Smooth muscle cell (in vitro differentiated cells): ENCODE measurements at regions not wholly inside any gene's neighbourhood (a gene's known extent, or its start where the extent isn't known, plus 50 kb on each side); places are given as distances from the start of the nearest gene placed in this dataset.
"Not testable (repeated sequence)": the region's sequence is repeated elsewhere in the genome, so short reads cannot be mapped to it uniquely, and the experiment has no call there.

Experiments used
- DNase-seq: peaks from one replicate; lab custom pipeline; 2025; ENCODE audit not compliant: unreplicated experiment; lab: John Stamatoyannopoulos, UW
- H2AFZ ChIP-seq: fragments of 200-600 bp; sonication (generic); 2 replicates; pipeline ENCODE4 v1.6.0; 2016; ENCODE audit warnings: antibody characterized with exemption, low read depth, mild to moderate bottlenecking
- H3F3A ChIP-seq: fragments of 200-600 bp; sonication (generic); 2 replicates; pipeline ENCODE4 v1.6.0; 2017; ENCODE audit warnings: antibody characterized with exemption, low read depth
- H3K27ac ChIP-seq: fragments of 200-600 bp; sonication (generic); 2 replicates; pipeline ENCODE4 v1.5.1; 2016; ENCODE audit warnings: low read depth, mild to moderate bottlenecking
- H3K27me3 ChIP-seq: fragments of 200-600 bp; sonication (generic); 2 replicates; pipeline ENCODE4 v1.6.1; 2016; ENCODE audit warnings: low read depth, mild to moderate bottlenecking
- H3K36me3 ChIP-seq: fragments of 200-600 bp; sonication (generic); 2 replicates; pipeline ENCODE4 v1.5.1; 2016; ENCODE audit warnings: low read depth
- H3K4me1 ChIP-seq: fragments of 200-600 bp; sonication (generic); 2 replicates; pipeline ENCODE4 v1.5.1; 2016; ENCODE audit warnings: low read depth
- H3K4me2 ChIP-seq: fragments of 200-600 bp; sonication (generic); 2 replicates; pipeline ENCODE4 v1.6.0; 2016; ENCODE audit warnings: mild to moderate bottlenecking
- H3K4me3 ChIP-seq: fragments of 200-600 bp; sonication (generic); 2 replicates; pipeline ENCODE4 v1.5.1; 2016; ENCODE audit warnings: mild to moderate bottlenecking
- H3K79me2 ChIP-seq: fragments of 200-600 bp; sonication (generic); 2 replicates; pipeline ENCODE4 v1.6.0; 2016; ENCODE audit warnings: low read depth, mild to moderate bottlenecking
- H3K9ac ChIP-seq: fragments of 200-600 bp; sonication (generic); 2 replicates; pipeline ENCODE4 v1.6.0; 2016; ENCODE audit warnings: low read depth
- H3K9me3 ChIP-seq: fragments of 200-600 bp; sonication (generic); replicated peaks from 2 replicates; pipeline ENCODE4 v1.5.1; 2016; ENCODE audit warnings: low read depth
- H4K20me1 ChIP-seq: fragments of 200-600 bp; sonication (generic); 2 replicates; pipeline ENCODE4 v1.6.0; 2016; ENCODE audit warnings: low read depth
- WGBS: methylation state at CpG from one replicate; pipeline ENCODE4 v1.1.7; 2016; ENCODE audit warnings: low lambda C conversion rate; 5-methylcytosine and 5-hydroxymethylcytosine counted together
- TF ChIP-seq, protein P1 (sequence below): fragments of 200-600 bp; sonication (generic); IDR thresholded peaks from 2 replicates; pipeline ENCODE4 v1.5.1; 2017; ENCODE audit warnings: borderline replicate concordance, mild to moderate bottlenecking, antibody characterized with exemption; ENCODE audit not compliant: insufficient read depth, poor library complexity, severe bottlenecking

DNA sequence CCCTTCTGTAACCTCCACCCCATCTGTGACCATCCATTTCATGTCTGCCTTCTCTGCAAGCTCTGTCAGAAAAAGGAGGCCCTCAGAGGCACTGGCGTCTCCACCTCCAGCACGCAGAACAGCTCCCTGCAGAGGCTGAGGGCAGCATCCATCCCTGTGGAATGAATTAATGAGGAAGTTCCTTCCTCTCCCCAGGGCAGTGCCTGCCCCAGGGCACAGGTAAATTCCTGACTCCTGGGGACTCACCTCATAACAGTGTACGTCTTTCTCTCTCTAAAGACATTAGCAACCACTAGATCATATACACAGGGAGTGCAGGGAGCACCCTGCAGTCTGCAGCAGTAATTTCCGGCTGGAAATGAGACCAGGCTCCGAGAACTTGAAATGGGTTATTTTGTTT is 155.0 kb upstream of the TMEM132C start:
- H4K20me1 ChIP-seq, result no peaks in the 10 kb centered on the region
- no peak overlapping the region for H3K27ac ChIP-seq
- H2AFZ ChIP-seq, result no peak overlapping the region
- no peak overlapping the region for H3K9ac ChIP-seq
- H3F3A ChIP-seq, result peaks cover 8% of the 10 kb centered on the region
- no peak for DNase-seq
- H3K4me2 ChIP-seq, result no peak overlapping the region
- no peak overlapping the region for H3K4me3 ChIP-seq
- TF ChIP-seq, protein P1, sequence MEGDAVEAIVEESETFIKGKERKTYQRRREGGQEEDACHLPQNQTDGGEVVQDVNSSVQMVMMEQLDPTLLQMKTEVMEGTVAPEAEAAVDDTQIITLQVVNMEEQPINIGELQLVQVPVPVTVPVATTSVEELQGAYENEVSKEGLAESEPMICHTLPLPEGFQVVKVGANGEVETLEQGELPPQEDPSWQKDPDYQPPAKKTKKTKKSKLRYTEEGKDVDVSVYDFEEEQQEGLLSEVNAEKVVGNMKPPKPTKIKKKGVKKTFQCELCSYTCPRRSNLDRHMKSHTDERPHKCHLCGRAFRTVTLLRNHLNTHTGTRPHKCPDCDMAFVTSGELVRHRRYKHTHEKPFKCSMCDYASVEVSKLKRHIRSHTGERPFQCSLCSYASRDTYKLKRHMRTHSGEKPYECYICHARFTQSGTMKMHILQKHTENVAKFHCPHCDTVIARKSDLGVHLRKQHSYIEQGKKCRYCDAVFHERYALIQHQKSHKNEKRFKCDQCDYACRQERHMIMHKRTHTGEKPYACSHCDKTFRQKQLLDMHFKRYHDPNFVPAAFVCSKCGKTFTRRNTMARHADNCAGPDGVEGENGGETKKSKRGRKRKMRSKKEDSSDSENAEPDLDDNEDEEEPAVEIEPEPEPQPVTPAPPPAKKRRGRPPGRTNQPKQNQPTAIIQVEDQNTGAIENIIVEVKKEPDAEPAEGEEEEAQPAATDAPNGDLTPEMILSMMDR, result no peak
- H3K27me3 ChIP-seq, result no peaks in the 10 kb centered on the region
- no peaks in the 10 kb centered on the region for H3K79me2 ChIP-seq
- H3K9me3 ChIP-seq, result no peaks in the 10 kb centered on the region
- 58% methylated on average over 5 of the region's 5 CpGs for WGBS
- H3K4me1 ChIP-seq, result no peaks in the 10 kb centered on the region
- no peaks in the 10 kb centered on the region for H3K36me3 ChIP-seq

DNA sequence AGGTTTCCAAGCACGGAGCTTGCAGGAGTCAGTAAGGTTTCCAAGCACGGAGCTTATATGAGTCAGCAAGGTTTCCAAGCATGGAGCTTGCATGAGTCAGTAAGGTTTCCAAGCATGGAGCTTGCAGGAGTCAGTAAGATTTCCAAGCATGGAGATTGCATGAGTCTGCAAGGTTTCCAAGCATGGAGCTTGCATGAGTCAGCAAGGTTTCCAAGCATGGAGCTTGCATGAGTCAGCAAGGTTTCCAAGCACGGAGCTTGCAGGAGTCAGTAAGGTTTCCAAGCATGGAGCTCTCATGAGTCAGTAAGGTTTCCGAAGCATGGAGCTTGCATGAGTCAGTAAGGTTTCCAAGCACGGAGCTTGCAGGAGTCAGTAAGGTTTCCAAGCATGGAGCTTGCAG is 153.7 kb upstream of the TMEM132C start:
- not testable (repeated sequence) for H3K36me3 ChIP-seq, DNase-seq, H3K4me3 ChIP-seq, H3K4me2 ChIP-seq, H3K9ac ChIP-seq, H3F3A ChIP-seq, H3K79me2 ChIP-seq, H2AFZ ChIP-seq, H3K27ac ChIP-seq, H3K4me1 ChIP-seq, H3K27me3 ChIP-seq, H4K20me1 ChIP-seq, H3K9me3 ChIP-seq
- WGBS, result 65% methylated on average over 5 of the region's 5 CpGs

DNA sequence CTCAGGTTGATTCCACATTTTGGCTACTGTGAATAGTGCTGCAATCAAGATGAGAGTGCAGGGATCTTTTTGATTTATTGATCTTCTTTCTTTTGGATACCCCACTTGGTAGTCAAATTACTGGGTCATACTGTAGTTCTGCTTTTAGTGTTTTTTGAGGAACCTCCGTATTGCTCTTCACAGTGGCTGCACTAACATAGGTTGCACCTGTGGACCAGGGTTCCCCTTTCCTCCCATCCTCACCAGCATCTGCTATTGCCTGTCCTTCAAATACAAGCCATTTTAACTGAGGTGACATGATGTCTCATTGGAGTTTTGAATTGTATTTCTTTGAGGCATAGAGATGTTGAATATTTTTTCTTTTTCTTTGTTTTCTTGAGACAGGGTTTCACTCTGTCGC is 152.5 kb upstream of the TMEM132C start:
- Histone ChIP-seq H3K4me1 (no peaks in the 10 kb centered on the region), H3K27ac (no peak overlapping the region), H4K20me1 (no peaks in the 10 kb centered on the region), H3K9me3 (no peaks in the 10 kb centered on the region), H3K4me3 (no peak overlapping the region), H3K36me3 (no peaks in the 10 kb centered on the region), H3K79me2 (no peaks in the 10 kb centered on the region), H2AFZ (no peak overlapping the region), H3K9ac (no peak overlapping the region), H3K27me3 (no peaks in the 10 kb centered on the region), H3F3A (peaks cover 8% of the 10 kb centered on the region), H3K4me2 (no peak overlapping the region)
- DNase-seq, result no peak
- 96% methylated on average over 2 of the region's 2 CpGs for WGBS
- TF ChIP-seq, protein P1, result no peak

DNA sequence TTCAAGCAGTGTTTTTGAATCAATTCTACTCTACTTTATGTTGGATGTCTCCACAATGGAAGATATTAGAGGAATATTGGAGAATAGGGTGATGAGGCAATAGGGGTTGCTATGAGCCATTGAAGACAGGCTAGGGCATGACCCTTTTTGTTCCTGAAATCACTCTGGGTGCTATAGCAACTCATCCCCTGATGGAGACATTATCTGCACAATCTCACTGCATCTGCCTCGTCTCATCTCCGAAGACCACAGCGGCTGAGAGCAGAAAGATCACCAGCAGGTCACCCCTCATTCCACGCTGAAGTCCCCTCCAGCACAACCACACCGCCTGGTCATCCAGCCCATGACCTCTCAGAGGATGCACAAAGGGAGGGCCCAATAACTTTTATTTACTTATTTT is 150.4 kb upstream of the TMEM132C start:
- H3K9me3 ChIP-seq, result no peaks in the 10 kb centered on the region
- WGBS, result 94% methylated on average over 5 of the region's 5 CpGs

More for the DNA sequence above, 150.4 kb upstream of the TMEM132C start:
- DNase-seq, result no peak
- Histone ChIP-seq H3K4me2 (no peak overlapping the region), H3K79me2 (no peaks in the 10 kb centered on the region), H3K27me3 (no peaks in the 10 kb centered on the region), H4K20me1 (no peaks in the 10 kb centered on the region), H3K4me3 (no peak overlapping the region), H3K4me1 (no peaks in the 10 kb centered on the region), H3K27ac (no peak overlapping the region), H2AFZ (no peak overlapping the region), H3K9ac (no peak overlapping the region), H3K36me3 (no peaks in the 10 kb centered on the region), H3F3A (peaks cover 8% of the 10 kb centered on the region)
- TF ChIP-seq, protein P1, result no peak
